ENCODE measurements at regions not wholly inside any gene's neighbourhood (a gene's known extent, or its start where the extent isn't known, plus 50 kb on each side); places are given as distances from the start of the nearest gene placed in this dataset.

DNA sequence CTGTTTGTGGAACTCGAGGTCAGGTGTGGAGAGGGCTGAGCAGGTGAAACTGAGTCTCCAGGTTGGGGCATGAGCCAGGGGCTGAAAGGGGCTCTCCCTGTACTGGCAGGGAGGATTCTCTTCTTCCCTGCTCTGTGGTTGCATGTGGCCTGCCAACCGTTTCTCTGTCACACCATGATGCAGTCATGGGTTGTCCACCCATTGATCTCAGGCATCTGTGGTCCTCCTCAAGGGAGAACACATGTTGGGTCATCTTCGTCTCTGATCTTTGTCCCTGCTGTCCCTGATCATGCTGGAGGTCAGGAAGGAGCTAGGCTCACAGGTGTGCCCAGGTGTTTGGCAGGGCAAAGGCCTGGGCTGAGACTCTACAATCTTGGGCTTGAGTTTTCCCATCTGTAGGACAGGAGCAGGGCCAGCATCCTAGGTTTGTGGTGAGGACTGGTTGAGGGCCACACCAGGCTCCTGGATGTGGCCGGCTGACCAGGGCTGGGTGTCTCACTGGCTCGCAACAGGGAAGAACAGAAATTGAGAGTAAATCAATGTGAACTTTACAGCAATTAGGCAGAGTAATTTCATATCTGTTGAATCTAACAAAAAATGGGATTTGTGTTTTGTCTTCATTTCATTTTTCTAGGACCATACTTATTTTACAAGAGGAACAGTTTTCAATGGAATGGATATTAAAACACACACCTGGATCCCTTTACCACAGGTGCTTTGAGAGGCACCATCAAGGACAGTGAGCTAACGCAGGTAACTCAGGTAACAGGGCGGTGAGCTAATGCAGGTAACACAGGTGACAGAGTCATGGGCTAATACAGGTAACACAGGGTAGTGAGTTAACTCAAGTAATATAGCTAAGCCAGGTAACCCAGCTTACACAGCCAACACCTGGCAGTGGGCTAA, 58.5 kb upstream of the IGFBP3 start:
- Histone ChIP-seq H4K91ac (replicated peaks; ENCODE audit: insufficient read length, low read length) (no peak overlapping the region), H3K36me3 (ENCODE audit: control insufficient read depth in 2 of 4, insufficient read depth in 4 of 4, low read length in 3 of 4) (no peaks in the 10 kb centered on the region), H4K8ac (ENCODE audit: extremely low read depth, insufficient read depth, low read length) (no peak overlapping the region), H2AFZ (ENCODE audit: low read length) (no peak overlapping the region), H3K18ac (ENCODE audit: extremely low read depth, low read length) (no peak overlapping the region; the same call in 1 of the 2 replicates), H3K4me1 (replicated peaks in 1 of 4; ENCODE audit: control insufficient read depth in 3 of 4, insufficient read depth in 4 of 4, low read length in 3 of 4) (peaks cover 0 to 7% (median 6%) of the 10 kb centered on the region in 4 experiments; a peak in 5 of 7 replicates), H4K20me1 (replicated peaks in 1 of 2; ENCODE audit: control insufficient read depth in 1 of 2, insufficient read depth in 2 of 2, low read length in 2 of 2) (no peaks in the 10 kb centered on the region), H3K4me3 (ENCODE audit: extremely low read depth in 1 of 4, insufficient read depth in 2 of 4, low read depth in 3 of 4, low read length in 4 of 4) (no peak overlapping the region), H3K27ac (ENCODE audit: low read depth, low read length) (no peak overlapping the region), H3K9ac (replicated peaks in 1 of 4; ENCODE audit: extremely low read depth in 1 of 4, low read depth in 3 of 4, low read length in 3 of 4) (no peak overlapping the region), H3K4ac (replicated peaks; ENCODE audit: insufficient read length, low read depth, low read length) (no peak overlapping the region), H3K27me3 (replicated peaks in 1 of 4; ENCODE audit: control insufficient read depth in 3 of 4, extremely low read depth in 1 of 4, insufficient read depth in 3 of 4, low read length in 3 of 4) (no peaks in the 10 kb centered on the region), H2AK5ac (ENCODE audit: low read depth, low read length) (no peak overlapping the region), H2BK120ac (replicated peaks; ENCODE audit: low read depth, low read length) (no peak overlapping the region), H4K5ac (ENCODE audit: insufficient read length, low read depth, low read length) (no peak overlapping the region), H2BK20ac (ENCODE audit: low read length) (no peak overlapping the region), H3K9me3 (ENCODE audit: insufficient read depth in 2 of 2, low read depth in 1 of 2, low read length in 1 of 2) (peaks cover 0 to 4% of the 10 kb centered on the region in 2 experiments; a peak in 3 of 4 replicates), H2BK15ac (ENCODE audit: low read length) (no peak overlapping the region), H3K14ac (ENCODE audit: insufficient read length) (no peak overlapping the region), H2BK12ac (ENCODE audit: low read depth, low read length) (peak overlapping the region; percentile 86; the same call in 1 of the 2 replicates), H3K79me2 (ENCODE audit: control insufficient read depth in 1 of 2, insufficient read depth in 2 of 2, low read length in 2 of 2) (no peaks in the 10 kb centered on the region), H2BK5ac (ENCODE audit: low read depth, low read length) (peak overlapping the region; percentile 73; the same call in 1 of the 2 replicates), H3K23ac (ENCODE audit: insufficient read length) (no peak overlapping the region), H3K23me2 (ENCODE audit: low read depth, low read length) (no peaks in the 10 kb centered on the region), H3K79me1 (ENCODE audit: low read depth, low read length) (no peaks in the 10 kb centered on the region), H3K56ac (replicated peaks; ENCODE audit: insufficient read length, low read depth, low read length) (no peak overlapping the region), H3K4me2 (ENCODE audit: insufficient read depth in 1 of 2, low read depth in 2 of 2, low read length in 2 of 2) (no peak overlapping the region)
- 98% methylated on average over 7 of the region's 7 CpGs; no CpG with 5 or more reads in 1 of the 2 experiments for WGBS, 2 experiments (ENCODE audit: extremely low coverage in 1 of 2, insufficient coverage in 1 of 2, insufficient read length in 1 of 2, insufficient replicate concordance in 2 of 2, low coverage in 1 of 2, low lambda C conversion rate in 2 of 2, missing lambda C conversion rate in 1 of 2)
- no peak for FAIRE-seq
- DNase-seq (ENCODE audit: low read depth in 1 of 2, low spot score in 2 of 2): no peak
- POLR2A ChIA-PET (ENCODE audit: partially characterized antibody): no interaction called here
- CTCF ChIA-PET (ENCODE audit: partially characterized antibody): interaction anchor here (4.5 kb wide), 1 partner anchor 57 kb away, joined by 15 read pairs; no protein-coding TSS in a partner anchor
- TF ChIP-seq RNF2 (IDR thresholded peaks at IDR 0.05; ENCODE audit: borderline replicate concordance, low read depth, low read length, missing control alignments, poor library complexity, severe bottlenecking): no peak
- TF ChIP-seq PHF8 (conservative IDR thresholded peaks at IDR 0.05; ENCODE audit: low read depth, low read length): no peak
- TF ChIP-seq HDAC6 (IDR thresholded peaks at IDR 0.05; ENCODE audit: low read depth, low read length): no peak
- TF ChIP-seq, protein P1, sequence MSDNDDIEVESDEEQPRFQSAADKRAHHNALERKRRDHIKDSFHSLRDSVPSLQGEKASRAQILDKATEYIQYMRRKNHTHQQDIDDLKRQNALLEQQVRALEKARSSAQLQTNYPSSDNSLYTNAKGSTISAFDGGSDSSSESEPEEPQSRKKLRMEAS (IDR thresholded peaks at IDR 0.05): no peak
- no peak for TF ChIP-seq POU5F1 (IDR thresholded peaks at IDR 0.05; ENCODE audit: low read depth, low read length)
- TF ChIP-seq E2F6 (IDR thresholded peaks at IDR 0.05): no peak
- no peak for TF ChIP-seq JUN (IDR thresholded peaks at IDR 0.05; ENCODE audit: low read depth, low read length)
- no peak for TF ChIP-seq ATF3 (IDR thresholded peaks at IDR 0.05; ENCODE audit: insufficient read depth, low read depth, low read length)
- no peak for TF ChIP-seq HDAC2 (IDR thresholded peaks at IDR 0.05; ENCODE audit: borderline replicate concordance in 1 of 2, low read depth in 2 of 2, low read length in 2 of 2)

Data from H1 (cell line).